HG03439 (cell line): ENCODE measurements at regions not wholly inside any gene's neighbourhood (a gene's known extent, or its start where the extent isn't known, plus 50 kb on each side); places are given as distances from the start of the nearest gene placed in this dataset.

ENCODE experiments used
- ATAC-seq: cut with Tn5 transposase; IDR thresholded peaks from one replicate; pipeline ENCODE4 v1.9.1; 2021; ENCODE audit warnings: mild to moderate bottlenecking, moderate library complexity; ENCODE audit not compliant: unreplicated experiment

DNA sequence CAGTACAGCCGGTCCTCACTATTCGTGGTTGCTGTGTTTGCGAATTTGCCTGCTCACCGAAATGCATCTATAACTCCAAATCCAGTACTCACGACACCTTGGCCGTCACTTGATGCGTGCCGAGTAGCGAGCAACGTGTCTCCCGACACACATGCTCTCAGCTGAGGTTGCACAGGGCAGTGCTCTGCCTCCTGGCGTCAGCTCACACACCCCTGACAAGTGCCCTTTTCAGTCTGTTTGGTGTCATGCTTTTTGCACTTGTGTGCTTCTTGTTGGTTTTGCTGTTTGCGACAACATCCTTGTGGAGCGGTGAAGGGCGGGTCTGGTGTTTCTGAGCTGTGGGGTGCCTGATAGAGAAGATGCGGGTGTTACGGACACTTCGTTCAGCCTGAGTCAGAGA, 110.4 kb upstream of the RFLNA start:
- ATAC-seq, result no peak

DNA sequence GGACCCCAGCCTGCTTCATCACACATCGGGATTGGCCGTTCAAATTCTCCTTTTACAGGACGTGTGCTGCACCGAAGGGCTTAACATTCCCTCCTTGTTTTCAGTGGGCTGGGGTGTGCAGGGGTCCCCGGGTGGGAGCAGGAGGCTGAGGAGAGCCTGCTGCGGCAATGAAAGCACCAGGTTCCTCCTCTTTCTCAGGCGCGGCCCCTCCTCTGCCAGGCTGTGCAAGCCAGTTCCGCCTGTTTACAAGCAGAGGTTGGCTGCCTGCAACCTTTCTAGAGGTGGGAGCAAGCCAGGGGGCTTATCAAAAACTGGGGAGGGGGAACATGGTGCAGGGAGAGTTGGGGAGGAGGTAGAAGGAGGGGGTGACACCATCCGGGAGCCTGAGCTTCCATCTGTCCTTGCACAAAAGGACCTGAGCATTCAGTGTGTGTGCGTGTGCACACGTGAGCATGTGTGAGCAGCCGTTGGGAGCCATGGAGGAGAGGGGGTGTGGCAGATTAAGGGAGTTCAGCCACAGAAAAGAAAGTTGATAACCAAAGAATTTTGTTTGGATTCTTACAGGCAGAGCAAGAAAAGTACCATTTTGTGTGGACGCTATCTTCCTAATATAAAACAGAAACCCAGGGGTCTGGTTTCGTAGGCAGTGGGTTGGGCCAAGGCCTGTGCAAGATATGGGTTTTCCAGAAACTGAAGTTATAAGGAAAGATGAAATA, 108.8 kb upstream of the RFLNA start:
- ATAC-seq, result no peak

DNA sequence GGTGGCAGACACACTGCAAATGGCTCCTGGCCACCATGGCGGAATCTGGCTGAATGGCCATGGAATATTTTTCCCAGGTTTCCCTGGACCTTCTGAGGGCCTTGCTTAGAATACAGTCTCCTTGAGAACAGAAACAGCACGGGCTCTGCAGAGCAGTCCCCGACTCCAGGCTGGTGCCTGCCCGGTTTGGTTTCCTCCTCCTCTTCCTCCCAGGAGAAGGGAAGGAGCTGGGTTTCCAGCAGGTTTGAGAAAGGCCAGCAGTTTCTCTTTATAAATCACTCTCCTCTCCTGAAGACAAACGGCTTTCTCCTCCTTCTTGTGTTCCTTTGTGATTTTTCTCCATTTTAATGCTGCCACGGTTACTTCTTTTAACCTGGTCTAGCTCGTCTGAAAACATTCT, 106.8 kb upstream of the RFLNA start:
- no peak for ATAC-seq

DNA sequence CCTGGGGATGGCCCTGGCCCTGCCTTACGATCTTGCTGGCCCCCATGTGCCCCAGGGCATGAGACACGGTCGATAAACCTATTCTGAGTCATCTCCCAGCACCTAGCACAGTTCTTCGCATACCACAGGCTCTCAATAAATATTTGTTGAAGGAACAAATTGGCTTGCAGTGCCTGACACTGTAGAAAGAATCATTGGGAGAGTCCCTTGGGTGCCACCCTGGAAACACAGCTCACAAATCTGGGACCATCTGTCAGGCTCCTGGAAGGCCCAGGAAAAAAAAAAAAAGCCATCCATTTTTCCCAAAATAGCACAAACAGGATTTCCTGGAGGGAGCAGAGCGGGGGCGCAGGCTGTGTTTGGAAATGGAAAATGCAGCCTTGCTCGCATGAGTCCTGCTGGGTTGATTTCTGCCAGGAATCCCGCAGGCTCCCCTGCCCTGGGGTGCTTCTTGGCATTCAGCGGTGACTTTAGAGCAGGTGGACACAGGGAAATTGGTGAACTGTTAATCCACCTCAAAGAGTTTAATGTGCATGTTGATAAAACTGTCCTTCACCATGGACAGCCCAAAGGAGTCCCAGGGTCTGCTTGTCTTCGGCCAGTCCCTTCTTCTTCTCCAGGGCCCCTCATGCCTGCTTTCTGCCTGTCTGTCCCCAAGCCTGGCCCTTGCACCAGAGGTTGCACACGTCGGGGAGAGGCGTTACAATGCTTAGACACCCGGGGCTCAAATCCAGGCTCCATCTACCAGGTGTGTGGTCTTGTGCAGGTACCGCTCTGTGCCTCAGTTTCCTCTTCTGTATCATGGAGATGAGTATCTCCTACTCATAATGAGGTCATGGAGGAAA, 106.1 kb upstream of the RFLNA start:
- no peak for ATAC-seq

DNA sequence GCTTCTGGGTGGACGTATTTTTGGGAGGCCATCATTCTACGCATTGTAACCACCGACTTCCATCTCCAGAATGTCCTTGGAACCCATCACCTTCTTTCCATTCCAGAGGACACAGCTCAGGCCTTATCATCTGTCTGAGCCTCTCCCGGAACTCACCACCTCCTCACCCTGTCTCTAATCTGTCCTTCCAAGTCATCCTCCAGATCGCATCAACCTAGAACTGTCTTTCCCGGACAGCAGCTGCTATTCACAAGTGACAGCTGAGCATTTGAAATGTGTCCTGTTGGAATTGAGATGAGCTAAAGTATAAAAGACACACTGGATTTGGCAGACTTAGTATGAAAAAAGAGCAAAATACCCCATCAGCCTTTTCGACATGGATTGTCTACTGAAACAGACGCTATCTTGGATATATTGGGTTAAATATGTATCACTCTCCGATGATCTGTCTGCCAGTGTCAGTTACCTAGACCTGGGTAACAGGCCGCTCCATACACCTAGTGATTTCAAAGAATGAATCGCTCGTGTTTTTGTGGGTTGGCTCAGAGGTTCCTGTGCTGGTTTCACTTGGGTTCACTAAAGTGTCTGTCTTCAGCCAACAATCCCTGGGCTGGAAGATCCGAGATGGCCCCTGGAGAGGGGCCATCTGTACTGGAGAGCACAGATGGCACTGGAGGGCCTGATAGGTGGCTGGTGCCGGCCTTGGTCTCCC, 104.4 kb upstream of the RFLNA start:
- ATAC-seq, result no peak

DNA sequence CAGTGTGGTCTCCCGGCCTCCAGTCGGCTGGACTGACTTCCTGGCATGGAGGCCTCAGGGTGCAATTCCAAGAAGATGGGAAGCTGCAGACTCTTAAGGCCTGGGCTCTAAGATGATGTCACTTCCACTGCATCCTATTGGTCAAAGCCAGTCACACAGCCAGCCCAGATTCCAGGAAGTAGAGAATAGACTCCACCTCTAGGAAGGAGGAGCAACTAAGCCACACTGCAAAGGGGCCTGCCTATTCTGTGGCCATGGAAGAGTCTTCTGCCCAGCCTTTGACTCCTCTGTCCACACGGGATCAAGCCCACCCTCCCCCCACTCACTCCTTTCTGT, 103.9 kb upstream of the RFLNA start:
- no peak for ATAC-seq

DNA sequence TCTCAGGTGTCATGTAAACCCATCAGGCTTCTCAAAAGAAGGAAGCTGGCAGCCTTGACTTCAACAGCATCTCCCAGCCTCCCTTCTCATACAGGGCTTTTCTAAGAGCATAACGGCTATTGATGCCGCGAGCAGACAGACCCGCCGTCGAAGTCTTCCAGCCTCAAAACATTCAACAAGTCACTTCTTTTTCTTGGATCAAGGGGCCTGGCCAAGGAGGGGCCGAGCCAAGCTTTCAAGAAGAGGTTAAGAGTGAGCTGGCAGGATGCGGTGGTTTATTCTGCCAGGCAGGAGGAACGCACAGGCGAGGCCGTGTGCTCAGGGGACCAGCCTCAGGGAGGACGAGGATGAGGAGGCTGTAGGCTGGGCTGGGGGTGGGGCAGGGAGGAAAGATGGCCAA, 102.9 kb upstream of the RFLNA start:
- no peak for ATAC-seq

DNA sequence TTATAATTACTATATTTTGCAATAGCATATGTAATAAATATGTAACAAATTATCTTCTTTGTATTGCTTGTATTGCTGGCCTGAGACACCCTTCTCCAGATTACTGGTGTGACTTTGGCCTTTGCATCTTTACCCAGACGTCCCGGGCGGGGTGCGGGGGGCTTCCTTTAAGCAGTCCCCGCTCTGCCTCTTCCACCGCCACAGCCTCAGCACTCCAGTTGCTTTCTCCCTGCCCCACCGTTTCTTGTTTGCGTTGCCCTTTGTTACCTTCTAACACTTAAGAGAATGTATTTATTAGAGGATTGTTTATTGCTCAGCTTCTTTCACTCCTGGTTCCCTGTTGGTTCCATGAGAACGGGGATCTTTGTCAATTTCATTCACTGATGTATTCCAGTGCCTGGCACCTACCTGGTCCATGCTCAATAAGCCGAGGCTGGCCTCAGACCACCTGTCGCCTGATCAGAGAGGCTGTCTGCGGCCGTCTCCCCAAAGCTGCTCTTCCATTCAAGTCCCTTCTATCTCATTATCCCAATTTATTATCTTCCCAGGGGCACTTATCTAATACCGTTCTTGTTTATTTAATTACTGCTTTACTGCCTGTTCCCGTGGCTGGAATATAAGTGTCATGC, 100.5 kb upstream of the RFLNA start:
- ATAC-seq, result no peak

DNA sequence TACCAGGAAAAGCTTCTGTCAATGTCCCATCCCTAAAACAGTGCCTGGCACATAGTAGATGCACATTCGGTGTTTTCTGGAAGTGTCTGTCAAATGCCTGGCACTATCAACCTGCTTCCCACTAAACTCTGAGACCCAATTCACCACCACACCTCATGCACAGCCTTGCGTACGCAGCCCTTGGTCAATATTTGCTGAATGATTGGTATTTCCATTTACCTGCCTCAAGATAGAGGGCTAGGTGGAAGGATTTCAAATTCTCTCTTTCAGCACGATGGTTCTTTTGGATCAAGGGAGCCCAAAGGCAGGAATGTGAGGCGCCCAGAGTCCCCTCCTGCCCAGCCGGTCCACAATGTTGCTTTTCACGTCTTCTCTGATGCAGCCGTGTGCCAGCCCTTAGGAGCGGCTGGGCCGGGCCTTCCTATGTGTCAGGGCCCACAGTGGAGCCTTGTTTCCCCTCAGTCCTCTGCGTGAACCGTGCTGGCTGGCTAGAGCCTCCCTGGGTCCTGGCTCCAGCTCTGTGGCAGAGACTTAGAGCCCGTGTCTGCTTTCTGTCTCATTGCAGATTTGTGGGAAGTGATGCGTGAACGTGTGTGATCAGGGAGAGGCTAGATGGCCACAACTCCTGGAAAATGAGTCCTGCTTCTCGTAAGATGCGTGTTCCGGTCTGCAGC, 99.9 kb upstream of the RFLNA start:
- ATAC-seq, result no peak

DNA sequence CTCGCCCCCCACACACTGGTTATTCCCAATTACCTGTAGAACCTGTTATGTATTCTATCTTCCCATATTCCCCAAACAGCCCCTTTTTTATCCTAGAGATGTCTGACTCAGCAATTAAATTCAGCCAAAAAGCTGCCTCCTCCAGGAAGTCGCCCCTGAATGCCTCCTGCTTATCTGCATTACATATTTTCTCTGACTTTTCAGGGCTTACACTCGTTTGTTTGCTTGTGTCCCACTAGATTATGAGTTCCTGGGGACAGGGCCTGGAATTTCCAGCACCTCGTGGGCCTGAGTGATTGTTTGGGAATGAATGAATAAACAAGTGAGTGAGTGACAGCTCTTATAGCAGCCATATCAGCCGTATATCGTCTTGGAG, 99.3 kb upstream of the RFLNA start:
- no peak for ATAC-seq

DNA sequence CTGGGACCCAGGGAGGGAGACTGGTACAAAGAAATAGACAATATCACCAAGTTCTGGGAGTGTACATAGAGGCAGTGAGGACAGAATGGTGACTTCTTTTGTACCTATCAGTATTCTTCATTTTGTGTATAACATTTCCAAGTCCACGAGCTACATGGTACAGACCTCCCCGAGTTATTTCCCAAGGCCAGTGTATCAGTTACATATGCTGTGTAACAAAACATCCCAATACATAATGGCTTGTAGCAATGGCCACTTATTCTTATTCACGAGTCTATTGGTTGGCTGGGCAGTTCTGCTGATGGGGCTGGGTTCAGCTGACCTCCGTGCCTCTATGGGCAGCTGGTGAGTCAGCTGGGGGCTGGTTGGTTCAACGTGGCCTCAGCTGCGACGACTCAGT, 98.7 kb upstream of the RFLNA start:
- ATAC-seq, result no peak

DNA sequence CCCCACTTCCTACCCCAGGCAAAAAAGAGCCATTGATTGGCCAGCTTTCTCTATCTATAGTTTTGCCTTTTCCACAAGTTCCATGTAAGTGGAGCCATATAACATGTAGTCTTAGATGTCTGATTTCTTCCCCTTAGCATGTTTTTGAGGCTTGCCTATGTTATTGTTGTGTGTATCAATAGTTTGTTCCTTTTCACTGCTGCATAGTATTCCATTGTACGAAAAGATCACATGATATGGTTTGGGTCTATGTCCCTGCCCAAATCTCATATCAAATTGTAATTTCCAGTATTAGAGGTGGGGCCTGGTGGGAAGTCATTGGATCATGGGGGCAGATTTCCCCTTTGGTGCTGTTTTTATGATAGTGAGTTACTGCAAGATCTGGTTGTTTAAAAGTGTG, 93.6 kb upstream of the RFLNA start:
- no peak for ATAC-seq

DNA sequence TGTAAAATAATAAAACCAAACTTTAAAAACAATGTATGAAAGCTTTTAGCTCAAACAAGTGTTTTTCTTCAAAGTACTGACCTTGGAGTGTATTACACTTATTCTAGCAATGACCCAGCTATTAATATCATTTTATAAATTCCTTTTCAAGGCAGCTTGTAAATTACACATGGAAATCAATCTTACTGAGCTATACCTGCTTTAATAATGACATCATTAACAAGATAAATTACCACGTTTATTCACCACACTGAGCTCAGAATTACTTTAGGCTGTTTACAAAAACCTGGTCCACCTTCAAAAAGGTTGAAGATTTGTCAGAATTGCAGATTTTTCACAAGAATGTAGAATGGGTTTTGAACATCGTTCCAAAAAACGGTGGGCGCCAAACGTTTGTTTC, 91.7 kb upstream of the RFLNA start:
- no peak for ATAC-seq

DNA sequence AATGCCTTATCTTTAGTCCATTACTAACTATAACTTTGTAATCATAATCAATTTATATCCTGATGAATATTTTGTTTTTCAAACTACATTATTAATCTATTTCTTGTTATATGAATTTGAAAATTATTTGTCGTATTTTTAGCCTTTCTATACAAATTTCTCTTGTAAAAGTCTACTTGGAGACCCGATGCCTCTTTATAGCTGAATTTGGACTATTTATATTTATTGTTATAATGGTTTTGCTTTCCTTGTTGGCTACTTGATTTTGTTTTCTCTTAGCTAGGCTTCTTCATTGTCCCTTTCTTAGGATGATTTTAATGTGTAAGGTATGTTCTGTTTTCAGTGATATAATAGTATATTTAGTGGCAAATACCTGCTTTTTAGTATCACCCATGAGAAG, 89.5 kb upstream of the RFLNA start:
- ATAC-seq, result no peak

DNA sequence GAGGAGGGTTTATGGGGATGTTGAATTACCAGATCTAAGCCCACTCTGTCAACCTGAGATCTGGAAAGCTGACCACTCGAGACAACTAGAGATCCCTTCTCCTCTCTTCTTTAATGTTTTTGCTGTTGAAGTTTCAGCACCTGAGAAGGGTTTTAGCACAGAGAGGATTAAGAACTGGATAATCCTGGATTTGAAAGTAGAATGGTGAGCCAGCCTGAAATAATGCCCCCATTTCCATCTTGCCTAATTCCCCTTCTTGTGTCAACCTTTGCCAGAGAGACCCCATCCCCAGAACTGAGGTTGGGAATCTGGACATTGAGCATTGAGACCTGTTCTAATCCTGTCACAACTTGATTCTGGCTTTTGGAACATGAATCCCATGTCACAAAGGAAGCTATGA, 87.8 kb upstream of the RFLNA start:
- no peak for ATAC-seq

DNA sequence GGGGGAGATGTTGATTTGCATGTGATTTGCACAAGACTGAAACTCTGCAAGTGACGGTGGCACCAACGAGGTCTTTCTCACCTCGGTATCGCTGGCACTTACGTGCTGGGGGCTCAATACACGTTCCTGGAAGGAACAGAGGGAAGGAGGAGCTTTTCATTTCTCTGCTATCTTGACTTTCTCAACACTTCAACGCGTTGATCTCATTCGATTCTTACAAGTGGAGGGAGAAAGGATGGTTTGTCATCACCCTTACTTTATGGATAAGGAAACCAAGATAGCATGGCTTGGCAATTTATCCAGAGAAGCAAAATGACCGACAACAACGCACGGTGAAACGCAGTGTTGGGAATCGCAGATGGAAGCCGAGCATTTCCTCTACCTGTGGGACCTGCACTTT, 87.3 kb upstream of the RFLNA start:
- ATAC-seq, result no peak

DNA sequence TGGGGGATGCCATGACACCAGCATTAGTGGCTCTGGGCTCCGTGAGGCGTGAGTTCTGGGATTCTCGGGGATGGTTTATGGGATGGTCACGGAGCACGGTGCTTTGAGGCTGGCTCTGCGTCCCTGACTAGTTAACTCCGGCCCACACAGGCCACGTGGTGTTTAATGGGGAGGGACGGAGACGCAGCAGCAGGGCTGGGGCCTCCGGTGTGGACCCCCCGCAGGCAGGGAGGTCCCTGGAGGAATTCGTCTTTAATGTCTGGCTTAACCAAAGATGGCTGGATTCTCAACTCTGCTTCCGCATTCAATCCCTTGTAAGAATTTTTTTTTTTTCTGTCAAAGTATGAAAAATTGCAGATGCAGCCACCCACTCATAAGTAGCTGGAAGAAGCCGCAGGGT, 86.4 kb upstream of the RFLNA start:
- no peak for ATAC-seq

DNA sequence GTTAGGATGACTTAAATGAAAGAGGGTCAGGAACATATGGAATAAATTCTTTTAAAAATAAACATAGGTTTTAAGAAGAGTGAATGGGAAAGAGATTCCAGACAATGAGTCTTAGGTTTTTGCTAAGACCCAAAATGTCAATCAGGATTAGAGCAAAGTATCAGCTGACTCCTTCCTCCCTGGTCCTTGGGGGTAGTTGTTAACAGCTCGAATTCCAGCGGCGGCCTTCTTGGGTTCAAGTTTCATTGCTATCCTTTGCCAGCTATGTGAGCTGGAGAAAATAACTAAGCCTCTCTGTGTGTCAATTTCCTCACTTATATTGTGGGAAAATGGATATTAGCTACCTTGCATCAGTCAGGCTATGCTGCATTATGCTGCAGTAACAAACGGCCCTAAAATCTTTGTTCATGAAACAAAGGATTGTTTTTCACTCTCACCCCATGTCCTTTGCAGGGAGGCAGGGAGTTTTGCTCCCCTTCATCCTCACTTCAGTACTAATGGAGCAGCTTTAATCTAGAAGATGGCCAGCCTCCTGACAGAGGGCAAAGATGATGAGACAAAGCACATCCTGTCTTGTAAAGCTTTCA, 83.8 kb upstream of the RFLNA start:
- ATAC-seq, result no peak

DNA sequence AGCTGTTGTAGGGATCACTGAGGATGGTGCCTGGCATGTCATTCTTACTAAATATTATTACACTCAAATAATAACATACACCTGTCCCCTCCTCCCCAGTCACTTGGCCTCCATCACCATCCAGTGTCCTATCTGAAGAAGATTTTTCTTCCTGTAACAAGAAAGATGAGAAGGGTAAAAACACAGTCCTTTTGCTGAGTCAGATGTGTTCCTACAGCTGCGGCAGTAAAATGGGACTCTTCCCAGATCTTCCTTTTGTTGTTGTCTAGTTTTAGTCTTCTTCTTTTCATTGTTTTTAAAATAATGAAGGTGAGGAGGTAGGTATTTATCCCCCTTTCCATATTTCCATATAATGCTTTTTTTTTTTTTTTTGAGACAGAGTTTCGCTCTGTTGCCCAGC, 83.1 kb upstream of the RFLNA start:
- no peak for ATAC-seq

DNA sequence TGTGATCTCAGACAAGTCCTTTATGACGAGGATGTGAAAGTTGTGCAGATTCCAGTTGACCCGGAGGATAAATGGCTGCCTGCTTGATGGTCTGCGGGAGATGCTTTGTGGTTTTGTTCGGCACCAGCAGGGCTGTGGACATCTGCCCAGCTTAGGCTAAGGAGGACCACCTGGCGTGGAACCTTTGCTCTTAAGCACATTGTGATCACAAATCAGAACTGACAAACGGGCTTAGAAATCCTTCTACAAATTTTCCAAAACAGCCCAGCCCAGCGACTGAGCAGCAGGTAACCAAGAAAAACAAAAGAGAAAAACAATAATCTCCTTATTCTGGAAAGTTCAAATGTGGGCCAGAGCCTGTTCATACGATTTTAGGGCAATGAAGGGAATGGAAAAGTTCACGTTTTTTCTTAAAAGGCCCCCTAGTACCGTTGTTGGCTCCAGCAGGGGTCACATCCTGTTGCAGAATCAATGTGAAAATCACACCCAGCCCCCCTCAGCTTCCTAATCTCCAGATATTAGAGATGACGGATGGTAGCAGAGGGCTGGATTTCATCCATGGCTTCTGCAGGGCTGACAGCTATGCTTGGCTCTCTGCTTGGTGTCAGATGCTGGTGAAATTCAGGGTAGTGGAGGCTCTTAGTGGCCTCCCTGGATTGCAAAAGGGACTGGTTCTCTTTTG, 81.1 kb upstream of the RFLNA start:
- ATAC-seq, result no peak
